GM21619 (cell line): ENCODE measurements at regions not wholly inside any gene's neighbourhood (a gene's known extent, or its start where the extent isn't known, plus 50 kb on each side); places are given as distances from the start of the nearest gene placed in this dataset.
"Not testable (repeated sequence)": the region's sequence is repeated elsewhere in the genome, so short reads cannot be mapped to it uniquely, and the experiment has no call there.

ENCODE experiments used
- ATAC-seq: cut with Tn5 transposase; IDR thresholded peaks from one replicate; pipeline ENCODE4 v1.9.1; 2021; ENCODE audit not compliant: unreplicated experiment

DNA sequence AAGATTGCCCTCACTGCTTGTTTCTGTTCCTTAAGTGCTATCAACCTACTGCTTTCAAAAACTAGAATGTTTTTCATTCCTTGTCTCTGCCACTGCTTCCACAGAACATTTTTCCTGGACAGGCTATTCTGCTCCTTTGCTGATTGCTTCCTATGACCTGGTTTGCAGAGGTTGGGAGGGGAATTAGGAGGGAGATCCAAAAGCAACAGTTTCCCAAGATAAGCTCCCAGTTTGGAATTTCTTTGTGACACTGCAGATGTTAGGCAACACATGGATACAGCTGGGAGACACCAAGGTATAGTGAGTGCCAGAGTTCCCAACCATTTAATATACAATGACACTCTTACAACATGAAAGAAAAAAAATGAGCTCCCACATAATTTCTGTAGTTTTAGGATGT, 1036.5 kb downstream of the ROBO2 start:
- ATAC-seq: no peak

DNA sequence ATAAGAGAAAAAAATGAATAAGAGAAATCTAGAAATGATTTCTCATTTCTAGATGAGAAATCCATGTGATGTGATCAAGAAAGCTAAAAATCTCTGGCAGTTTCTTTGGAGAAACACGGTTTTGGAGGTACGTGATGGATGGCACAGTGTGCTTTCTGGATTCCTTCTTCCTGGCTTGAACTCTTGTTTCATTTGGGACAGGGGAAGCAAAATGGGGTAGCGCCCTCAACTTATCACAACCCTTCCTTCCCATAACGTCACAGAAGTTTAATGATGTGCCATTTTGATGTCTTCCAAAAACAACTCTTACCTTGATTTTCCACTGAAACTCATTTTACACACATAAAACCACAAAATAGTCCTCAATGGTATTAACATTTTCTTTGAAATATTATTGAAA, 1037.3 kb downstream of the ROBO2 start:
- no peak for ATAC-seq

DNA sequence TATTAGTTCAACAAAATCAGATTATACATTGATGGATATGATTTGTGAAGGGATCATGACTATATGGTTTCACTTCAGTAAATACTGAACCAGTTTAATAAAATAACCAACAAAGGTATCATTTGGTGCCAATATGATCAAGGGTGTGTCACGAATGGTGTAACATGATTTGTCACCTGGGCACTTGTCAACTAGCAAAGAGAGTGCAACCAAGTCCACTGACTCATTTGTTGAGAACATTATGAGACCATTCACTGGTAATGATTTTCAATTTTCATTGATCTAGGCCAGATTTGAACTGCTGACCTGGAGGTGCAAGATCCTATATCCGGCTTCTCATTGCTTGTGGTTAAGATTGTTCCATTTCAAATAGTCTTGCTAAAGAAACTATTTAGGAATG, 1037.9 kb downstream of the ROBO2 start:
- ATAC-seq: no peak

DNA sequence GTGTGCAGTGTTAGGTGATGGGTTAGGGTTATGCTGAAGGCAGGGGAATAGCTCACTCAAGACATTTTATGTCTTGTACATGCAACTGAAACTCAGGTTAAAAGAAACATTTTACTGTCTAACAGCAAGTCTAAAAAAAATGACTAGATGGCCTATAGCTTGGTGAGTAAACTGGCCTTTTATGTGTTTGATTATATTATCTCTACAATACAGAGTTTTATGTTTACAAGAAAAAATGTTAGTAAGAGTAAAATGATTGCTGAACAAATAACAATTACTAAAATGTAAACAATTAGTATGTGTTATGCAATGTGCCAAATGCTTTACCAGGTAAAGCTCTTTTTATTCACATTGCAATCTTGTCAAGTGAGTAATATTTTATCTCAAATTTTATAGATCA, 1039.6 kb downstream of the ROBO2 start:
- ATAC-seq: no peak

DNA sequence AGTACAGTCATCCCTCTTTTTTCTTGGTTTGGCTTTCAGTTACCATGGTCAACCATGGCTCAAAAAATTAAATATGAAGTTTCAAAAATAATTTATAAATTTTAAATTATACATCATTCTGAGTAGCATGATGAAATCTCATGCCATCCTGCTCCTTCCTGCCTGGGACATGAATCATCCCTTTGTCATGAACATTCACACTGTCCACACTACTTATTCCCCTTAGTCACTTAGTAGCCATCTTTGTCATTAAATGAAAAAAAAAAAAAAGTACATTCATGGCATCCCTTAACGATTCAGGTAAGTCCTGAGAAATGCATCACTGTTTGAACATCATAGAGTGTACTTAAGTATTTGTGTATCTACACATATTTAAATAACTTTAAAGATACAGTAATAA, 1046.3 kb downstream of the ROBO2 start:
- no peak for ATAC-seq

DNA sequence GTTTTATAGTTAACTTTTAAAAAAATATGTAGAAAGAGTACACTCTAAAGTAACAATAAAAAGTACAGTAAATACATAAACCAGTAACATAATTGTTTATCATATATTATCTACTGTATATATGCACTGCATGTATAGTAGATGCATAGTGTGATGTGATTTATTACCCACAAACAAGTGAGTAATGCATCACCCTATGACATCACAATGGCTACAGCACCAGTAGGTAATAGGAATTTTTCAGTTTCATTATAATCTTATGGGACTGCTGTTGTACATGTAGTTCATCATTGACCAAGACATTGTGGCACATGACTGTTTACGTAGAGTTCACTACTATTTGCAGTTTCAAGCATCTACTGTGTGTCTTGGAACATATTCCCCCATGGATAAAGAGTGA, 1047.2 kb downstream of the ROBO2 start:
- no peak for ATAC-seq

DNA sequence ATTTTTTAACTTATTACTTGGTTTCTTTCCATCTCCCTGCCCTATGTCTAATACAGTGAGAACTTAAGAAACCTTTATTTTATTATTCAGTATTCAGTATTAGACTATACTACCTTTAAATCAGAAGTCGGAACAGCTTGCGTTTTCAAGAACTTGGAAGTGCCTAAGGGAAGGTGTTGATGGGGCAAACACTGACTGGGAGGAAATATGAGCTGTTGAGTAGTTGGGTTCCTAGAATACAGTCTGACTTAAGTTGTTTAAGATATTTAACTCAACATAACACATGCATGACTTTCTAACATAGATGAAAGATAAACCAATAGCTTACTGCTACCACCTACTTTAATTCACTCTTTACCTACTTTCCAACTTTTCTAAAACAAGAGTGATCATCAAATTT, 1048.1 kb downstream of the ROBO2 start:
- ATAC-seq: no peak

DNA sequence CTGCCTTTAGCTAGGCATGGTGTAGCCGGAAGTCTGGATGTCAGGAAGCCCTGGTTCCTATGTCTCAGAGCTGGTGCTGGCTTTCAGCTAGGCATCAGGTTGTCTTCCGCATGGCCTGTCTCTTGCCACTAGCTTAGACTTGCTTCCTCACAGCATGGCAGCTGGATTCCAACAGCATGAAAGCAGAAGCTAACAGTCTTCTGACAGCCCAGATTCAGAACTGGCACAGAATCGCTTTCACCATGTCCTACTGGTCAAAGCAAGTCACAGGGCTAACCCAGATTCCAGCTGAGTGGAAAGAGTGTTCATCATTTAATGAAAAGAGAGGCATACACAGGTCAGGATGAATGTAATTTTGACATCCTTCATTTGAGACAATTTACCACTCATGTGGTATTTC, 1050.5 kb downstream of the ROBO2 start:
- ATAC-seq: no peak

DNA sequence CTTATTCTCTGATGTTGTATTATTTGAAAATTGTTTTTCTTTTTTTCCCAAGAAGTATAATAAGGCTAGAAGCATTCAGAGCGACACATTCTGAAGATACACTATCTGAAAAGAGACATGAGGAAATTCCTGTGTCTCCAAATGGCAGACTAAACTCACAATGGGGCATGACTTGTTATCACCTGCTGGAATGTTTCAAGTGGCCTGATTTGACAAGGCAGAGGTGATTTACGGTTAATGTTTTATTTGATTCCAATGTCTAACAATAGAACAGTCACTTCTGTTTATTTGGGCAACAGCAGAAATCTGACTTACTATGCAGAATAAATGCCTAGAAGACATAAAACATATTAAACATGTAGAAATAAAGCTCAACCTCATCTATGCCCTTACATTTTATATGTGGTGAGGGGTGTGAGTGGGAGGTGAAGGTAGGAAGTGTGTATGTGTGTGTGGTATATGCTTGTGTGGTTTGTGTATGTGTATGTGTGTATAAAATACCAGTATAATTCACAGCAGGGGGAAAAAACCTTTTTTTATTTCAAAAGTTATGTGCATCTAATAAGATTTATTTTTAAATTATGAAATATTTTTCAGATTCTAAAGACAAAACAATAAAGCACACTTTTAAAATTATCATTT, 1051.7 kb downstream of the ROBO2 start:
- ATAC-seq: no peak

DNA sequence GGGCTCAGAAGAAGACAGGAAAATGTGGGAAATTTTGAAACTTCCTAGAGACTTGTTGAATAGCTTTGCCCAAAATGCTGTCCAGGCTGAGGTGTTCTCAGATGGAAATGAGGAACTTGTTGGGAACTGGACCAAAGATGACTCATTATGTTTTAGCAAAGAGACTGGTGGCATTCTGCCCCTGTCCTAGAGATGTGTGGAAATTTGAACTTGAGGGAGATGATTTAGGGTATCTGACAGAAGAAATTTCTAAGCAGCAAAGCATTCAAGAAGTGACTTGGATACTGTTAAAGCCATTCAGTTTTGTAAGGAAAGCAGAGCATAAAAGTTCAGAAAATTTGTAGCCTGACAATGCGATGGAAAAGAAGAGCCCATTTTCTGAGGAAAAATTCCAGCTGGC, 1052.7 kb downstream of the ROBO2 start:
- ATAC-seq: not testable (repeated sequence)

DNA sequence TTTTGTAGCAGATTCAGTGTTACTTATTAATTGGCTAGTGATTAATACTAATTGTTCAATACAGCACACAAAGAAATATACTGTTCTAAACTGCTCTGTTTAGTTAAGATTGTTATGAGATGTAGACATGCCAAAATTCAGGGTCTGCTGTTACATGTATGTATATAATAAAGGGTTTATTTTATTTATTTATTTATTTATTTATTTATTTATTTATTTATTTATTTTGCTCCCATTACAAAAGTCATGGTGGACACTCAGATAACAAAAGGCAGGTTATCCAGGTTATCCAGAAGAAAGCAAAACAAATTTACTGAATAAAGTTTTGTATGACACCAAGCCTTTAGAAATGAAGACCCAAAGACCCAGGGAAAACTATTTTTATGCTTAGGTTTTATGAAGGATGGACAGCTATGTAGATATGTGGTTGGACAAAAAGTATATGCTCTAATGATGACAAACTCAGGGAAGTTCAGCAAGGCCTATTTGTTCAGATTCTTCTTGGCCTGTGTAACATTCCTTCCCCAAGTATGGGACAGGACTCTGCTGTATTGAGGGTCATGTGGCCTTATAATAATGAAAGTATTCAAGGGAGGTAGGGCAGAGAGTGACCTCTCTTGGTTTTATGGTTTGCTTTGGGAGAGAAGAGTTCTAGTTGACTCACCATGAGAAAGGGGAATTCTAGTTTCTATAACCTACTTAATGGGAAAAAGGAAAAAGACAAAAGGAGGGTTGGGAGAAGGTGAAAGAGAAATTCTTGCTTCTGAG, 1056.8 kb downstream of the ROBO2 start:
- no peak for ATAC-seq

DNA sequence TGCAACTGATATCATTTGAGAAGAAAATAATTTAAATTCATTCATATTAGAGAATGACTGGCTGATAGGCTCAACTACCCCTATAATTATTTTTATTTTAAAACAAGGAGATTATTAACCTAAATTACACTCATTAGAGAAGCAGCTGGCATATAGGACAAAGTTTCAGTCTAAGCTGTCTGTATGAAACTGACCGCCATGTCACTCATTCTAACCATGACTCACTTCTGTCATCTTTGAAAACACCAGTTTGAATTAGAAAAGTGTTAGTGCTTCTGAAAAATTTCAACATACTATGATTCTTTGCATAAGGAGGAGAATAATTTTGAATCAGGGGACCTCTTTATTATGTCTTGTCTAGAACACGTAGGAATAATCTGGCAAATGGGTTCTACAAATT, 1058.5 kb downstream of the ROBO2 start:
- ATAC-seq: no peak

DNA sequence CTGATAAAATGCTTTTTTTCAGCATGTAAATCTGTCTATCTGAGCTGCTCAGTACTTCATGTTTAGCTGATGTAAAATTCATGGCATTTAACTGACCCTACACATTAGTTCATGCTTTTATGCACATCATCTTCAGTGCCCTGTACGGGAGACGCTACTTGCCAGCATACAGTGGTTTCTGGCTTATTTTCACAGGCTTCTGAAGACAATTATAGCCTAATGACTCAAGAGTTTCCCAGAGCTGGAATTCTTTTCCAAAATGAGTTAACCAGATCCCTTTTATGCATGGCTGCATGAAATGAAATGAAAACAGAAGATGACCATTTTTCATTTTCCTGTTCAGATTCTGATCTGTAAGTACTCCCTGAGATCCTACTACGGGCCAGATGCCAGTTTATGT, 1061.5 kb downstream of the ROBO2 start:
- ATAC-seq: no peak

DNA sequence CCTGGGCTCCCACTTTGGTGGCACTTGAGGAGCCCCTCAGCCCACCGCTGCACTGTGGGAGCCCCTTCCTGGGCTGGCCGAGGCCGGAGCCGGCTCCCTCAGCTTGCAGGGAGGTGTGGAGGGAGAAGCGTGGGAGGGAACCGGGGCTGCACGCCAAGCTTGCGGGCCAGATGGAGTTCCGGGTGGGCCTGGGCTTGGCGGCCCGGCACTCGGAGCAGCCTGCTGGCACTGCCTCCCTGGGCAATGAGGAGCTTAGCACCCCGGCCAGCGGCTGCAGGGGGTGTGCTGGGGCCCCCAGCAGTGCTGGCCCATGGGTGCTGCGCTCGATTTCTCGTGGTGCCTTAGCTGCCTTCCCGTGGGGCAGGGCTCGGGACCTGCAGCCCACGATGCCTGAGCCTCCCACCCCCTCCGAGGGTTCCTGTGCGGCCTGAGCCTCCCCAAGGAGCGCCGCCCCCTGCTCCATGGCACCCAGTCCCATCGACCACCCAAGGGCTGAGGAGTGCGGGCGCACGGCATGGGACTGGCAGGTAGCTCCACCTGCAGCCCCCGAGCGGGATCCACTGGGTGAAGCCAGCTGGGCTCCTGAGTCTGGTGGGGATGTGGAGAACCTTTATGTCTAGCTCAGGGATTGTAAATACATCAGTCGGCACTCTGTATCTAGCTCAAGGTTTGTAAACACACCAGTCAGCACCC, 1068.5 kb downstream of the ROBO2 start:
- not testable (repeated sequence) for ATAC-seq

DNA sequence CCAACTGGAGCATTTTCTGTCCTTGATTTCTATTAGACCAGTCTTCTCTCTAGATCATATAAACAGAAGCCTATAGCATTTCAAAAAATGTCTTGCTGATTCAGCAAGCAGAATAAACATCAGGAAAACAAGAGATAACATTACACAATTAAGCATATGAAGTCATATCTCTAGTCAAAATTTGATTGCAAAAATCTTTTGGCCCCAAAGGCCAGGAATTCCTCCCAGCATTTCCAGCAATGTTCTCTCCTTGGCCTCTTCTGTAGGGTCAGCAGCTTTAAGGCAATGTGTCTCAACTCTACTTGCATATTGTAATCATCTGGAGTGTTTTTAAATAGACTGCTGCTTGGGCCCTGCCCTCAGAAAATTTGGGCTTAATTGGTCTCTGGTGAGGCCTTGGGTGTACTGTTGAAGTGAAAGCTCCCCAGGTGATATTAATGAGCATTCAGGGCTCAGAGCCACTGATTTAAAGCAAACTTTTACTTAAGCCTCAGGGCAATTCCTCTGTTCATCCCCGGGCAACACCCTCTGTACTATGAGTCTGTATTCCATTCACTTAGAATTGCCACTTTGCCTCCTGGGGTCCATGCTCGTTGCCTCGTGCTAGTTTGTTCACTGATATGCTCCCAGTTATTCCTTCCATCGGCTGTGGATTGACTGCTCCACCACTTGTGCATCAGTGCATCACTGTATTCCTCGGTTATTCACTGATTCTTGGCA, 1072.6 kb downstream of the ROBO2 start:
- ATAC-seq: no peak

DNA sequence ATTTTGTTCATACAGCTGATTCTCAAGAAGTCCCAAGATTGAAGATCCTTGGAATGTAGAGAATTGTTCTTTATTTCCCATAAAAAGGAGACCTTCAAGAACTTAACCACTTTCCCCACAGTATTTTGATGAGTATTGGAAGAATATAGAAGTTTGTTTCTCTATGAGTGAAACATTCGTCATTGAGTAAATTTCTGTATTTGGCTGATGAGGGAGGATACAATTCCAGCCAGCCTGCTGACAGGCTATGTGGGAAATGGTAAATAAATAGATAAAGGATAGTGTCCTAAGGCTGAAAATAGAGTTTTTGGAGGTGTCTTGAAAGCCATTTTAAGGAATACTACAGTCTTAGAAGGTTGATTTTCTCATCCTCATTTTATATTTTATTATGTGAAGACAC, 1076.1 kb downstream of the ROBO2 start:
- no peak for ATAC-seq

DNA sequence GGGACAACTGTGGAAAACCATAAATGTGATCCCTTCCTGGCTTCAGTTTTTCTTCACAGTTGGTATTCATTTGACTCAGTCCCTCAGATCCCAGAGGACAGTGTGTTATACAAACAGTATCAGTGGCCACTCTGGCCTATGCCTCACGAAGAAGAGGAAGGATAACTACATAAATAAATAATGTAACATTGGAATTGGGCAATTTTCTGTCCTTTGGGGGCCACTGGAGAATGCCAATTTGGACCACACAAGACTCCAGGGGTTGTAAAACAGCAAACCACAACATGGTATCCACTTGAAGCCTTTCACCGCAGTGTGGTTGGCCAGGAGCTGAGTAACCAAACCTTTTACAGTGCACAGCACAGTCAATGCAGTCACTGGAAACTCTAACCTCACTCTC, 1077.0 kb downstream of the ROBO2 start:
- no peak for ATAC-seq

DNA sequence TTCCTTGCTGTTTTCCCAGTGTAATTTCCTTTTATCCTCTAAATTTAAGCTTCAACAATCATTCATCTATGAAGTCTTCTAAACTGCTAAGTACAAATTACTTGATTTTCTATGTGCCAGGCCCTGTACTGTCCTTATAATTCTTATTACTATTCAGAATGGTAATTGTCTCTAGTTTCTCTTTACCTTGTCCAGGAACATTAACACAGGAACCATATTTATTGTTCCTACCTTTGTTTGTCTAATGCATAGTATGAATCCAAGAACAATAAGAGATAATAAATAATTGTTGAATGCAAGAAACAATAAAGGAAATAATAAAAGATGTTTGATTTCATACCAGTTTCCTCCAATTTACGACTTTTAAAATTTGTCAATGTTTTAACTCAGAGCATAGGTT, 1083.2 kb downstream of the ROBO2 start:
- ATAC-seq: no peak

DNA sequence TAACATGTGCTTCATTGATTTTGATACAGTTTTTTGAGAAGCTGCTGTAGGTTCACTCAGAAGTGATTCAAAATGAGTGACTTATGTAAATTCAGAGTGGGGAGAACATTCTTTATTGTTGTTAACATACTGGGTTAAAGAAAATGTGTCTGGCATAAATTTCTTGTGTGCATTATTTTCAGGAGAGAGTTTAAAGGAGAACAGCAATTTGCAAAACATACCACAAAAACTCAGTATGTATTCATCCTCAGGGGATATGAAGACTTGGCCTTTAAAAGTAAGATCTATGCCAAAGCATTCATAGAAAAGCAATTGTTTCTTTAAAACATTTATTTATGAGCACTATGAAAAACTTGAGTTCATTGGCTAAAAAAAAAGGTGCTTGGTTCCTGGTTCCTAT, 1089.8 kb downstream of the ROBO2 start:
- ATAC-seq: no peak

DNA sequence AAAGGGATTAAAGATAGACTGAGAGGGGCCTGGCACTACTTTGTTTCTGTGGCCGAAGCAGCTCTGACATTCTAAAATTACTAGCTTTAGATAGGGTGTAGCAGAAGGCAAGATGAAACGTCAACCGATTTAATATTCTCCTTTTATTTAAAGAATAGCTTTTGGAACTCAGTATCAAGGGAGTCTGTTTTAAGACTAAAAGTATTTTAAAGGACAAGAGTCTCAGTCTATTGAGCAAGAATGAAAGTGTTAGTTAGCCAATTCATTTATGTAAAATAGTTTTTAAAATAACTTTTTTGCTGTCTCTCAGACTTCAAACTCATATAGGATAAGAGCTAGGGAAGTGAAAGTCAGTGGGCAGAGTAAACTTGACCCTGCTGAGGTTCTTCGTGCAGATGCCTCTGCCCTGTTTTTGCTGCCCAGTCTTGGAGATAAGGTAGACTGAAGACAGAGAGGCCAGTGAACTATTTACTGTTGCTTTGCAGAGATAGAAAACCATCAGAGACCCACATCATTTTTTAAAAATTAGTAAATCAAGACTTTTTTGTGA, 1090.9 kb downstream of the ROBO2 start:
- no peak for ATAC-seq

DNA sequence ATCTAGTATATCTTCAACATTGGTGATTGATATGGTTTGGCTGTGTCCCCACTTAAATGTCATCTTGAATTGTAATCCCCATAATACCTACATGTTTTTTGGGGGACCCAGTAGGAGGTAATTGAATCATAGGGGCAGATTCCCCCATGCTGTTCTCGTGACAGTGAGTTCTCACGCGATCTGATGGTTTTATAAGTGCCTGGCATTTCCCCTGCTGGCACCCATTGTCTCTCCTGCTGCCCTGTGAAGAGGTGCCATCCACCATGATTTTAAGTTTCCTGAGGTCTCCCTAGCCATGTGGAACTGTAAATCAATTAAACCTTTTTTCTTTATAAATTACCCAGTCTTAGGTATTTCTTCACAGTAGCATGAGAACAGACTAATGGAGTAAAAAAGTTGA, 1094.6 kb downstream of the ROBO2 start:
- ATAC-seq: no peak
